ENCODE measurements at regions not wholly inside any gene's neighbourhood (a gene's known extent, or its start where the extent isn't known, plus 50 kb on each side); places are given as distances from the start of the nearest gene placed in this dataset.
A peak's percentile ranks its signal among the peaks of the same experiment; 100 is the strongest.

- H2AFZ ChIP-seq: no peak overlapping the region
- no peak overlapping the region for H3K4me2 ChIP-seq
- no peak overlapping the region for H3K27ac ChIP-seq
- H3K9me3 ChIP-seq (ENCODE audit: low read depth): no peaks in the 10 kb centered on the region
- H3K79me2 ChIP-seq: no peaks in the 10 kb centered on the region
- TF ChIP-seq CTCF (IDR thresholded peaks at IDR 0.05; ENCODE audit: poor library complexity): peak; percentile 45
- TF ChIP-seq EZH2 (IDR thresholded peaks at IDR 0.05; ENCODE audit: borderline replicate concordance): no peak
- TF ChIP-seq EZH2phosphoT487 (IDR thresholded peaks at IDR 0.05; ENCODE audit: low read depth, severe bottlenecking, unreplicated experiment): no peak
- no peaks in the 10 kb centered on the region for H3K4me1 ChIP-seq (ENCODE audit: insufficient read depth)
- no peaks in the 10 kb centered on the region for H3K9me2 ChIP-seq (replicated peaks; ENCODE audit: insufficient read depth)
- peak; percentile 8 for DNase-seq (ENCODE audit: low spot score)
- H4K20me1 ChIP-seq (ENCODE audit: insufficient read depth, poor library complexity, severe bottlenecking): no peaks in the 10 kb centered on the region
- H3K4me3 ChIP-seq: no peak overlapping the region
- 31% methylated on average over 2 of the region's 2 CpGs for WGBS (ENCODE audit: low lambda C conversion rate, missing lambda C conversion rate)
- no peaks in the 10 kb centered on the region for H3K27me3 ChIP-seq
- no peaks in the 10 kb centered on the region for H3K36me3 ChIP-seq (replicated peaks; ENCODE audit: insufficient read depth, low read depth)
These were observed 2440.0 kb downstream of the PCDH7 start for GRCh38 chr4:33160126-33160525.

- no peaks in the 10 kb centered on the region for H3K36me3 ChIP-seq (replicated peaks; ENCODE audit: insufficient read depth, low read depth)
- no peak overlapping the region for H3K27ac ChIP-seq
- WGBS (ENCODE audit: low lambda C conversion rate, missing lambda C conversion rate): 99% methylated on average over 4 of the region's 4 CpGs
- no peaks in the 10 kb centered on the region for H3K79me2 ChIP-seq
- H3K27me3 ChIP-seq: no peaks in the 10 kb centered on the region
- no peak overlapping the region for H2AFZ ChIP-seq
- no peak overlapping the region for H3K4me2 ChIP-seq
- H3K4me1 ChIP-seq (ENCODE audit: insufficient read depth): no peaks in the 10 kb centered on the region
- no peaks in the 10 kb centered on the region for H4K20me1 ChIP-seq (ENCODE audit: insufficient read depth, poor library complexity, severe bottlenecking)
- no peak for TF ChIP-seq CTCF (IDR thresholded peaks at IDR 0.05; ENCODE audit: poor library complexity)
- no peak for TF ChIP-seq EZH2 (IDR thresholded peaks at IDR 0.05; ENCODE audit: borderline replicate concordance)
- TF ChIP-seq EZH2phosphoT487 (IDR thresholded peaks at IDR 0.05; ENCODE audit: low read depth, severe bottlenecking, unreplicated experiment): no peak
- H3K4me3 ChIP-seq: no peak overlapping the region
- H3K9me3 ChIP-seq (ENCODE audit: low read depth): no peaks in the 10 kb centered on the region
- no peak for DNase-seq (ENCODE audit: low spot score)
- no peaks in the 10 kb centered on the region for H3K9me2 ChIP-seq (replicated peaks; ENCODE audit: insufficient read depth)
These were observed 2441.0 kb downstream of the PCDH7 start for GRCh38 chr4:33161202-33161601.

GRCh38 chr4:33162122-33162521 lies 2442.0 kb downstream of the PCDH7 start:
- no peak overlapping the region for H2AFZ ChIP-seq
- no peaks in the 10 kb centered on the region for H3K79me2 ChIP-seq
- TF ChIP-seq EZH2 (IDR thresholded peaks at IDR 0.05; ENCODE audit: borderline replicate concordance): no peak
- TF ChIP-seq CTCF (IDR thresholded peaks at IDR 0.05; ENCODE audit: poor library complexity): no peak
- TF ChIP-seq EZH2phosphoT487 (IDR thresholded peaks at IDR 0.05; ENCODE audit: low read depth, severe bottlenecking, unreplicated experiment): no peak
- H3K4me3 ChIP-seq: no peak overlapping the region
- no peaks in the 10 kb centered on the region for H3K27me3 ChIP-seq
- DNase-seq (ENCODE audit: low spot score): no peak
- H3K9me3 ChIP-seq (ENCODE audit: low read depth): no peaks in the 10 kb centered on the region
- no peaks in the 10 kb centered on the region for H3K9me2 ChIP-seq (replicated peaks; ENCODE audit: insufficient read depth)
- no peak overlapping the region for H3K4me2 ChIP-seq
- H3K4me1 ChIP-seq (ENCODE audit: insufficient read depth): no peaks in the 10 kb centered on the region
- H3K27ac ChIP-seq: no peak overlapping the region
- H4K20me1 ChIP-seq (ENCODE audit: insufficient read depth, poor library complexity, severe bottlenecking): no peaks in the 10 kb centered on the region
- H3K36me3 ChIP-seq (replicated peaks; ENCODE audit: insufficient read depth, low read depth): no peaks in the 10 kb centered on the region
